H1 (cell line): ENCODE measurements at regions not wholly inside any gene's neighbourhood (a gene's known extent, or its start where the extent isn't known, plus 50 kb on each side); places are given as distances from the start of the nearest gene placed in this dataset.

Experiments
- CTCF ChIA-PET: fragments of 300-600 bp; sonication (Branson Sonifier 250); formaldehyde crosslinking; loops from one replicate; lab custom pipeline; 2021; ENCODE audit not compliant: partially characterized antibody; lab: Charles Lee
- POLR2A ChIA-PET: fragments of 300-600 bp; sonication (Branson Sonifier 250); formaldehyde crosslinking; loops from one replicate; lab custom pipeline; 2021; ENCODE audit warnings: inconsistent platforms; ENCODE audit not compliant: partially characterized antibody; lab: Charles Lee
- DNase-seq, 2 experiments: peaks; one replicate each; pipeline versions ENCODE4 v3.0.0 to v3.0.0-alpha.2; 2010 to 2022; ENCODE audit warnings: low spot score in 2 of 2, low read depth in 1 of 2, mixed read lengths in 1 of 2
- FAIRE-seq: peaks from 2 replicates; lab custom pipeline; 2011; peaks lifted over from hg19 to GRCh38; lab: Jason Lieb, UNC
- H2AFZ ChIP-seq: 2 replicates; pipeline ENCODE4 v1.8.1; 2012; ENCODE audit warnings: low read length, inconsistent platforms
- H2AK5ac ChIP-seq: 2 replicates; pipeline ENCODE4 v1.6.1; 2013; ENCODE audit warnings: low read depth, low read length
- H2BK120ac ChIP-seq: replicated peaks from 2 replicates; pipeline ENCODE3; 2013; ENCODE audit warnings: low read depth, low read length, inconsistent platforms
- H2BK12ac ChIP-seq: 2 replicates; pipeline ENCODE4 v1.6.1; 2013; ENCODE audit warnings: low read depth, low read length
- H2BK15ac ChIP-seq: 2 replicates; pipeline ENCODE4 v1.6.1; 2013; ENCODE audit warnings: low read length
- H2BK20ac ChIP-seq: 2 replicates; pipeline ENCODE4 v1.6.1; 2013; ENCODE audit warnings: low read length
- H2BK5ac ChIP-seq: 2 replicates; pipeline ENCODE4 v1.6.1; 2013; ENCODE audit warnings: low read depth, low read length
- H3K14ac ChIP-seq: 2 replicates; pipeline ENCODE4 v1.6.1; 2013; ENCODE audit warnings: inconsistent platforms; ENCODE audit not compliant: insufficient read length
- H3K18ac ChIP-seq: 2 replicates; pipeline ENCODE4 v1.6.1; 2013; ENCODE audit warnings: low read length; ENCODE audit errors: extremely low read depth
- H3K23ac ChIP-seq: 2 replicates; pipeline ENCODE4 v1.6.1; 2013; ENCODE audit warnings: inconsistent platforms; ENCODE audit not compliant: insufficient read length
- H3K23me2 ChIP-seq: 2 replicates; pipeline ENCODE4 v1.6.1; 2013; ENCODE audit warnings: low read depth, low read length
- H3K27ac ChIP-seq: 2 replicates; pipeline ENCODE4 v1.6.1; 2011; ENCODE audit warnings: low read depth, low read length, inconsistent platforms
- H3K27me3 ChIP-seq, 4 experiments: replicated peaks in 1 of 4; 1 replicate in 1 of 4; 2 replicates in 3 of 4; pipeline versions ENCODE4 v1.6.1 to v1.8.1; 2011 to 2013; ENCODE audit warnings: low read length in 3 of 4, mild to moderate bottlenecking in 3 of 4, inconsistent platforms in 2 of 4, mixed read lengths in 2 of 4, moderate library complexity in 1 of 4; ENCODE audit not compliant: control insufficient read depth in 3 of 4, insufficient read depth in 3 of 4; ENCODE audit errors: extremely low read depth in 1 of 4
- H3K36me3 ChIP-seq, 4 experiments: 2 replicates each; pipeline versions ENCODE4 v1.6.1 to v1.8.1; 2011 to 2013; ENCODE audit warnings: mild to moderate bottlenecking in 4 of 4, low read length in 3 of 4, moderate library complexity in 2 of 4, control low read depth in 1 of 4, inconsistent platforms in 1 of 4; ENCODE audit not compliant: insufficient read depth in 4 of 4, control insufficient read depth in 2 of 4
- H3K4ac ChIP-seq: replicated peaks from 2 replicates; pipeline ENCODE3; 2013; ENCODE audit warnings: low read length, low read depth, mixed read lengths, inconsistent platforms; ENCODE audit not compliant: insufficient read length
- H3K4me1 ChIP-seq, 4 experiments: replicated peaks in 1 of 4; 1 replicate in 1 of 4; 2 replicates in 3 of 4; pipeline versions ENCODE4 v1.6.1 to v1.8.1; 2011 to 2013; ENCODE audit warnings: low read length in 3 of 4, inconsistent platforms in 2 of 4, mixed read lengths in 1 of 4; ENCODE audit not compliant: insufficient read depth in 4 of 4, control insufficient read depth in 3 of 4
- H3K4me2 ChIP-seq, 2 experiments: 2 replicates each; pipeline versions ENCODE4 v1.6.1 to v1.8.1; 2011 to 2013; ENCODE audit warnings: low read depth in 2 of 2, low read length in 2 of 2, control low read depth in 1 of 2, inconsistent platforms in 1 of 2, mild to moderate bottlenecking in 1 of 2; ENCODE audit not compliant: insufficient read depth in 1 of 2
- H3K4me3 ChIP-seq, 4 experiments: fragments of 200-600, 300-600 bp in 1 of 4; sonication (generic), shearing (Covaris generic), sonication (Bioruptor Twin) in 1 of 4; 2 replicates each; pipeline versions ENCODE4 v1.5.1 to v1.8.1; 2011 to 2016; ENCODE audit warnings: low read length in 4 of 4, low read depth in 3 of 4, control low read depth in 2 of 4, inconsistent platforms in 2 of 4, mild to moderate bottlenecking in 2 of 4, mixed read lengths in 1 of 4, moderate library complexity in 1 of 4; ENCODE audit not compliant: insufficient read depth in 2 of 4; ENCODE audit errors: extremely low read depth in 1 of 4
- H3K56ac ChIP-seq: replicated peaks from 2 replicates; pipeline ENCODE3; 2013; ENCODE audit warnings: low read depth, mild to moderate bottlenecking, mixed read lengths, low read length, inconsistent platforms; ENCODE audit not compliant: insufficient read length
- H3K79me1 ChIP-seq: 2 replicates; pipeline ENCODE4 v1.6.1; 2013; ENCODE audit warnings: low read depth, low read length, control low read depth
- H3K79me2 ChIP-seq, 2 experiments: 2 replicates each; pipeline versions ENCODE4 v1.6.1 to v1.8.1; 2012 to 2013; ENCODE audit warnings: low read length in 2 of 2, mild to moderate bottlenecking in 2 of 2, inconsistent platforms in 1 of 2; ENCODE audit not compliant: insufficient read depth in 2 of 2, control insufficient read depth in 1 of 2
- H3K9ac ChIP-seq, 4 experiments: replicated peaks in 1 of 4; 1 replicate in 1 of 4; 2 replicates in 3 of 4; pipeline versions ENCODE4 v1.6.1 to v1.8.1; 2011 to 2013; ENCODE audit warnings: low read depth in 3 of 4, low read length in 3 of 4, control low read depth in 2 of 4, mild to moderate bottlenecking in 2 of 4, moderate library complexity in 2 of 4, inconsistent platforms in 1 of 4; ENCODE audit errors: extremely low read depth in 1 of 4
- H3K9me3 ChIP-seq, 2 experiments: 2 replicates each; pipeline versions ENCODE4 v1.6.1 to v1.8.1; 2012 to 2013; ENCODE audit warnings: mild to moderate bottlenecking in 2 of 2, moderate library complexity in 2 of 2, control low read depth in 1 of 2, inconsistent platforms in 1 of 2, low read depth in 1 of 2, low read length in 1 of 2, mixed read lengths in 1 of 2; ENCODE audit not compliant: insufficient read depth in 2 of 2
- H4K20me1 ChIP-seq, 2 experiments: replicated peaks in 1 of 2; 2 replicates each; pipeline versions ENCODE3 to v1.8.1; 2011 to 2013; ENCODE audit warnings: inconsistent platforms in 2 of 2, low read length in 2 of 2, mild to moderate bottlenecking in 1 of 2; ENCODE audit not compliant: insufficient read depth in 2 of 2, control insufficient read depth in 1 of 2
- H4K5ac ChIP-seq: 2 replicates; pipeline ENCODE4 v1.6.1; 2013; ENCODE audit warnings: low read length, low read depth, mixed read lengths, inconsistent platforms; ENCODE audit not compliant: insufficient read length
- H4K8ac ChIP-seq: 2 replicates; pipeline ENCODE4 v1.8.0; 2013; ENCODE audit warnings: mild to moderate bottlenecking, moderate library complexity, low read length, inconsistent platforms; ENCODE audit not compliant: insufficient read depth; ENCODE audit errors: extremely low read depth
- H4K91ac ChIP-seq: replicated peaks from 2 replicates; pipeline ENCODE3; 2013; ENCODE audit warnings: low read length, mixed read lengths, inconsistent platforms; ENCODE audit not compliant: insufficient read length
- ATF2 ChIP-seq: IDR thresholded peaks from 2 replicates; pipeline ENCODE4 v1.6.1; 2012; ENCODE audit warnings: low read length, inconsistent platforms
- BCL11A ChIP-seq, 2 experiments: IDR thresholded peaks; one replicate each; pipeline ENCODE4 v1.6.1; 2011; ENCODE audit warnings: low read depth in 2 of 2, low read length in 2 of 2, mild to moderate bottlenecking in 2 of 2
- CBX8 ChIP-seq: fragments of 300-800, 300-1000 bp; sonication (generic); IDR thresholded peaks from 2 replicates; pipeline ENCODE4 v1.7.1; 2016; ENCODE audit warnings: low read depth, low read length, borderline replicate concordance
- CTBP2 ChIP-seq: IDR thresholded peaks from 2 replicates; pipeline ENCODE4 v1.7.0; 2011; ENCODE audit warnings: borderline replicate concordance, mild to moderate bottlenecking, moderate library complexity, mixed read lengths, low read length; ENCODE audit not compliant: insufficient read depth, insufficient read length
- GTF2F1 ChIP-seq: IDR thresholded peaks from 2 replicates; pipeline ENCODE4 v1.6.1; 2012; ENCODE audit warnings: low read depth, low read length, improper control_type of control experiment, borderline replicate concordance
- JUN ChIP-seq: IDR thresholded peaks from 2 replicates; pipeline ENCODE4 v1.6.1; 2011; ENCODE audit warnings: low read depth, mild to moderate bottlenecking, improper control_type of control experiment, low read length
- PHF8 ChIP-seq: fragments of 200-600 bp; sonication (generic); conservative IDR thresholded peaks from 2 replicates; pipeline ENCODE4 v1.7.1; 2012; ENCODE audit warnings: low read depth, mild to moderate bottlenecking, inconsistent platforms, low read length, moderate library complexity
- TAF7 ChIP-seq: optimal IDR thresholded peaks from 2 replicates; pipeline ENCODE3; 2011; ENCODE audit warnings: low read depth, mild to moderate bottlenecking, inconsistent platforms, low read length, moderate library complexity, borderline replicate concordance
- TCF12 ChIP-seq: IDR thresholded peaks from 2 replicates; pipeline ENCODE4 v1.6.1; 2011; ENCODE audit warnings: low read depth, mild to moderate bottlenecking, low read length
- WGBS, 2 experiments: shearing (Covaris generic) in 1 of 2; methylation state at CpG; one replicate each; pipeline versions ENCODE4 v1.1.6 to v1.1.7; 2013 to 2015; ENCODE audit warnings: low lambda C conversion rate in 2 of 2, mixed read lengths in 2 of 2, inconsistent platforms in 1 of 2, low coverage in 1 of 2, missing lambda C conversion rate in 1 of 2; ENCODE audit not compliant: insufficient replicate concordance in 2 of 2, insufficient coverage in 1 of 2, insufficient read length in 1 of 2; ENCODE audit errors: extremely low coverage in 1 of 2, missing lambda C conversion rate in 1 of 2; 5-methylcytosine and 5-hydroxymethylcytosine counted together
- TF ChIP-seq, protein P1 (sequence below): IDR thresholded peaks from 2 replicates; pipeline ENCODE4 v1.6.1; 2011; ENCODE audit warnings: low read depth, mild to moderate bottlenecking, low read length; ENCODE audit not compliant: insufficient read depth
- TF ChIP-seq, protein P2 (sequence below): IDR thresholded peaks from 2 replicates; pipeline ENCODE4 v1.6.1; 2012; ENCODE audit warnings: inconsistent platforms

DNA sequence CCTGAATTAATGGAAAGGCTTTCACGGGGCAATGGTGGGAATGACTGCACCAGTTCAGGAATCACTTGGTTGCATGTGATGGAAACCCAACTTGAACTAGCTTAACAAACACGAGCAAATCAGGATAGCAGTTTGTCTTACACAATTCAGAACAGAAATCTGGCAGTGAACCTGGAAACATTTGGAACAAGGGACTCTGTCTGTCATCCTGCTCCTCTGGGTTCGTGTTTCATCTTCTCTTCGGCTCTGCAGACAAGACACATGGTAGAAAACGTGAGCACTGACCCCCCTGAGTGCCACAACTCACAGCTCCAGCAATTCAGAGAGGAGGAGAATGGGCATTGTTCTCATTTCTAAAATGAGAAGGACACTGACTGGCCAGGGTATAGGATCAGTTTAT is 218.1 kb upstream of the NREP start:
- Histone ChIP-seq H3K14ac (no peak overlapping the region), H2BK12ac (0 out of 2 replicates have a peak overlapping the region, but pooled peaks have one; percentile 31), H2BK20ac (no peak overlapping the region), H3K56ac (no peak overlapping the region), H3K4me2 (no peak overlapping the region), H2BK120ac (no peak overlapping the region), H2BK5ac (no peak overlapping the region), H3K36me3 (no peaks in the 10 kb centered on the region), H3K27me3 (no peaks in the 10 kb centered on the region), H3K27ac (no peak overlapping the region), H3K18ac (no peak overlapping the region), H2BK15ac (no peak overlapping the region), H3K9ac (no peak overlapping the region), H4K8ac (no peak overlapping the region), H2AK5ac (no peak overlapping the region), H3K4me1 (no peaks in the 10 kb centered on the region), H3K4ac (no peak overlapping the region), H4K5ac (no peak overlapping the region), H3K23ac (no peak overlapping the region), H2AFZ (0 out of 2 replicates have a peak overlapping the region, but pooled peaks have one; percentile 28), H4K91ac (no peak overlapping the region), H3K79me1 (no peaks in the 10 kb centered on the region), H3K79me2 (no peaks in the 10 kb centered on the region), H4K20me1 (no peaks in the 10 kb centered on the region), H3K9me3 (no peaks in the 10 kb centered on the region), H3K4me3 (no peak overlapping the region), H3K23me2 (no peaks in the 10 kb centered on the region)
- ChIA-PET POLR2A (no interaction called here), CTCF (interaction anchor here (0.5 to 1.2 kb wide), 2 partner anchors 290 to 444 kb away, joined by 3 read pairs; no protein-coding TSS in a partner anchor)
- 78% methylated on average over 5 of the region's 5 CpGs; no CpG with 5 or more reads in 1 of the 2 experiments for WGBS, 2 experiments
- DNase-seq (no peak), FAIRE-seq (no peak)
- no peak for TF ChIP-seq TCF12
- no peak for TF ChIP-seq CTBP2
- no peak for TF ChIP-seq JUN
- TF ChIP-seq CBX8 = no peak
- TF ChIP-seq BCL11A (IDR thresholded peaks at IDR 0.05; ENCODE audit: low read depth in 2 of 2, low read length in 2 of 2) = no peak
- no peak for TF ChIP-seq TAF7
- TF ChIP-seq, protein P1, sequence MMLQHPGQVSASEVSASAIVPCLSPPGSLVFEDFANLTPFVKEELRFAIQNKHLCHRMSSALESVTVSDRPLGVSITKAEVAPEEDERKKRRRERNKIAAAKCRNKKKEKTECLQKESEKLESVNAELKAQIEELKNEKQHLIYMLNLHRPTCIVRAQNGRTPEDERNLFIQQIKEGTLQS = no peak
- no peak for TF ChIP-seq PHF8
- no peak for TF ChIP-seq ATF2
- no peak for TF ChIP-seq GTF2F1
- TF ChIP-seq, protein P2, sequence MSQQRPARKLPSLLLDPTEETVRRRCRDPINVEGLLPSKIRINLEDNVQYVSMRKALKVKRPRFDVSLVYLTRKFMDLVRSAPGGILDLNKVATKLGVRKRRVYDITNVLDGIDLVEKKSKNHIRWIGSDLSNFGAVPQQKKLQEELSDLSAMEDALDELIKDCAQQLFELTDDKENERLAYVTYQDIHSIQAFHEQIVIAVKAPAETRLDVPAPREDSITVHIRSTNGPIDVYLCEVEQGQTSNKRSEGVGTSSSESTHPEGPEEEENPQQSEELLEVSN = no peak
